Hepatocyte (in vitro differentiated cells): ENCODE measurements at regions not wholly inside any gene's neighbourhood (a gene's known extent, or its start where the extent isn't known, plus 50 kb on each side); places are given as distances from the start of the nearest gene placed in this dataset.
"Not testable (repeated sequence)": the region's sequence is repeated elsewhere in the genome, so short reads cannot be mapped to it uniquely, and the experiment has no call there.

Experiments
- EZH2 ChIP-seq: fragments of 200-600 bp; sonication (generic); IDR thresholded peaks from 2 replicates; pipeline ENCODE4 v1.6.1; 2016; ENCODE audit warnings: antibody characterized with exemption, mild to moderate bottlenecking, borderline replicate concordance
- TF ChIP-seq, protein P1 (sequence below): fragments of 200-600 bp; sonication (generic); IDR thresholded peaks from 2 replicates; pipeline ENCODE4 v1.5.1; 2016; ENCODE audit warnings: antibody characterized with exemption, mild to moderate bottlenecking; ENCODE audit not compliant: poor library complexity

- TF ChIP-seq, protein P1, sequence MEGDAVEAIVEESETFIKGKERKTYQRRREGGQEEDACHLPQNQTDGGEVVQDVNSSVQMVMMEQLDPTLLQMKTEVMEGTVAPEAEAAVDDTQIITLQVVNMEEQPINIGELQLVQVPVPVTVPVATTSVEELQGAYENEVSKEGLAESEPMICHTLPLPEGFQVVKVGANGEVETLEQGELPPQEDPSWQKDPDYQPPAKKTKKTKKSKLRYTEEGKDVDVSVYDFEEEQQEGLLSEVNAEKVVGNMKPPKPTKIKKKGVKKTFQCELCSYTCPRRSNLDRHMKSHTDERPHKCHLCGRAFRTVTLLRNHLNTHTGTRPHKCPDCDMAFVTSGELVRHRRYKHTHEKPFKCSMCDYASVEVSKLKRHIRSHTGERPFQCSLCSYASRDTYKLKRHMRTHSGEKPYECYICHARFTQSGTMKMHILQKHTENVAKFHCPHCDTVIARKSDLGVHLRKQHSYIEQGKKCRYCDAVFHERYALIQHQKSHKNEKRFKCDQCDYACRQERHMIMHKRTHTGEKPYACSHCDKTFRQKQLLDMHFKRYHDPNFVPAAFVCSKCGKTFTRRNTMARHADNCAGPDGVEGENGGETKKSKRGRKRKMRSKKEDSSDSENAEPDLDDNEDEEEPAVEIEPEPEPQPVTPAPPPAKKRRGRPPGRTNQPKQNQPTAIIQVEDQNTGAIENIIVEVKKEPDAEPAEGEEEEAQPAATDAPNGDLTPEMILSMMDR: not testable (repeated sequence)
- not testable (repeated sequence) for TF ChIP-seq EZH2
Observed at GRCh38 chrX:94341730-94342129, 667.7 kb downstream of the FAM133A start.
